Stimulated activated effector memory CD8-positive, alpha-beta T cell treated with anti-CD3 and anti-CD28 coated beads, Interleukin-12 subunit alpha, Interleukin-12 subunit beta, amount 100 ng/mL, for 72 hours (primary cell): ENCODE measurements at regions not wholly inside any gene's neighbourhood (a gene's known extent, or its start where the extent isn't known, plus 50 kb on each side); places are given as distances from the start of the nearest gene placed in this dataset.

Experiments
- ATAC-seq: fragments of 150-1000 bp; cut with Tn5 transposase; 2 replicates; pipeline ENCODE4 v1.10.0; 2021
- DNase-seq, 2 donors: peaks; one replicate each; pipeline ENCODE4 v3.0.0; 2021 to 2022; ENCODE audit warnings: low spot score in 2 of 2
- H3K27ac Mint-ChIP-seq: one replicate; pipeline ENCODE4 v1.8.0; 2022; ENCODE audit warnings: mild to moderate bottlenecking, mixed read lengths
- H3K36me3 Mint-ChIP-seq: one replicate; pipeline ENCODE4 v1.8.0; 2022; ENCODE audit warnings: mild to moderate bottlenecking, mixed read lengths
- H3K4me1 Mint-ChIP-seq: one replicate; pipeline ENCODE4 v1.8.0; 2022; ENCODE audit warnings: mixed read lengths
- H3K4me3 Mint-ChIP-seq: one replicate; pipeline ENCODE4 v1.8.0; 2022; ENCODE audit warnings: mild to moderate bottlenecking, mixed read lengths
- H3K9me3 Mint-ChIP-seq: one replicate; pipeline ENCODE4 v1.8.0; 2022; ENCODE audit warnings: mixed read lengths

- Mint-ChIP-seq H3K9me3 (peaks cover 16% of the 10 kb centered on the region), H3K27ac (no peak overlapping the region), H3K4me3 (no peak overlapping the region), H3K4me1 (no peaks in the 10 kb centered on the region), H3K36me3 (no peaks in the 10 kb centered on the region)
- no peak for DNase-seq
- no peak for ATAC-seq
These were observed 1064.9 kb upstream of the TENM4 start for GRCh38 chr11:80505771-80506170.

GRCh38 chr11:80503990-80504389, 1063.2 kb upstream of the TENM4 start:
- H3K36me3 Mint-ChIP-seq = no peaks in the 10 kb centered on the region
- no peak for DNase-seq
- H3K27ac Mint-ChIP-seq = no peak overlapping the region
- peaks cover 22% of the 10 kb centered on the region for H3K9me3 Mint-ChIP-seq
- H3K4me3 Mint-ChIP-seq = no peak overlapping the region
- no peak for ATAC-seq
- H3K4me1 Mint-ChIP-seq = no peaks in the 10 kb centered on the region

- DNase-seq = no peak
- H3K4me3 Mint-ChIP-seq = no peak overlapping the region
- H3K36me3 Mint-ChIP-seq = no peaks in the 10 kb centered on the region
- ATAC-seq = no peak
- no peaks in the 10 kb centered on the region for H3K4me1 Mint-ChIP-seq
- peaks cover 16% of the 10 kb centered on the region for H3K9me3 Mint-ChIP-seq
- no peak overlapping the region for H3K27ac Mint-ChIP-seq
These were observed 1061.7 kb upstream of the TENM4 start for GRCh38 chr11:80502511-80502910.

GRCh38 chr11:80495116-80495515, 1054.3 kb upstream of the TENM4 start:
- no peak overlapping the region for H3K4me3 Mint-ChIP-seq
- DNase-seq (no peak), ATAC-seq (no peak)
- no peak overlapping the region for H3K27ac Mint-ChIP-seq
- H3K9me3 Mint-ChIP-seq = peaks cover 17% of the 10 kb centered on the region
- H3K36me3 Mint-ChIP-seq = no peaks in the 10 kb centered on the region
- no peaks in the 10 kb centered on the region for H3K4me1 Mint-ChIP-seq

GRCh38 chr11:80487952-80488351, 1047.1 kb upstream of the TENM4 start:
- Mint-ChIP-seq H3K27ac (no peak overlapping the region), H3K4me3 (no peak overlapping the region), H3K9me3 (peaks cover 24% of the 10 kb centered on the region), H3K36me3 (no peaks in the 10 kb centered on the region), H3K4me1 (no peaks in the 10 kb centered on the region)
- no peak for DNase-seq
- ATAC-seq = no peak

- ATAC-seq (no peak), DNase-seq (no peak)
- no peak overlapping the region for H3K27ac Mint-ChIP-seq
- H3K4me1 Mint-ChIP-seq = no peaks in the 10 kb centered on the region
- peaks cover 26% of the 10 kb centered on the region for H3K9me3 Mint-ChIP-seq
- no peak overlapping the region for H3K4me3 Mint-ChIP-seq
- no peaks in the 10 kb centered on the region for H3K36me3 Mint-ChIP-seq
These were observed 1045.8 kb upstream of the TENM4 start for GRCh38 chr11:80486678-80487077.

GRCh38 chr11:80477178-80477577, 1036.3 kb upstream of the TENM4 start:
- H3K4me1 Mint-ChIP-seq = no peaks in the 10 kb centered on the region
- ATAC-seq = no peak

GRCh38 chr11:80473562-80473961, 1032.7 kb upstream of the TENM4 start:
- Mint-ChIP-seq H3K9me3 (peaks cover 23% of the 10 kb centered on the region), H3K27ac (no peak overlapping the region), H3K36me3 (no peaks in the 10 kb centered on the region), H3K4me1 (no peaks in the 10 kb centered on the region), H3K4me3 (no peak overlapping the region)
- DNase-seq (no peak), ATAC-seq (no peak)

More at GRCh38 chr11:80477178-80477577, 1036.3 kb upstream of the TENM4 start:
- DNase-seq = no peak
- no peak overlapping the region for H3K4me3 Mint-ChIP-seq
- H3K27ac Mint-ChIP-seq = no peak overlapping the region
- H3K36me3 Mint-ChIP-seq = no peaks in the 10 kb centered on the region
- H3K9me3 Mint-ChIP-seq = peaks cover 18% of the 10 kb centered on the region

- ATAC-seq (no peak), DNase-seq (no peak)
- Mint-ChIP-seq H3K27ac (no peak overlapping the region), H3K36me3 (no peaks in the 10 kb centered on the region), H3K4me3 (no peak overlapping the region), H3K4me1 (no peaks in the 10 kb centered on the region), H3K9me3 (peaks cover 41% of the 10 kb centered on the region)
These were observed 1029.0 kb upstream of the TENM4 start for GRCh38 chr11:80469871-80470270.

GRCh38 chr11:80466570-80466969, 1025.7 kb upstream of the TENM4 start:
- no peak overlapping the region for H3K27ac Mint-ChIP-seq
- H3K36me3 Mint-ChIP-seq = no peaks in the 10 kb centered on the region
- H3K4me1 Mint-ChIP-seq = no peaks in the 10 kb centered on the region
- DNase-seq (no peak), ATAC-seq (no peak)
- no peak overlapping the region for H3K4me3 Mint-ChIP-seq
- H3K9me3 Mint-ChIP-seq = peaks cover 22% of the 10 kb centered on the region

- H3K4me3 Mint-ChIP-seq = no peak overlapping the region
- H3K9me3 Mint-ChIP-seq = peaks cover 21% of the 10 kb centered on the region
- no peak for DNase-seq
- no peaks in the 10 kb centered on the region for H3K4me1 Mint-ChIP-seq
- ATAC-seq = no peak
- H3K36me3 Mint-ChIP-seq = no peaks in the 10 kb centered on the region
- H3K27ac Mint-ChIP-seq = no peak overlapping the region
These were observed 1021.4 kb upstream of the TENM4 start for GRCh38 chr11:80462211-80462610.

- no peak overlapping the region for H3K4me3 Mint-ChIP-seq
- H3K4me1 Mint-ChIP-seq = no peaks in the 10 kb centered on the region
- peaks cover 21% of the 10 kb centered on the region for H3K9me3 Mint-ChIP-seq
- no peaks in the 10 kb centered on the region for H3K36me3 Mint-ChIP-seq
- ATAC-seq (no peak), DNase-seq (no peak)
- no peak overlapping the region for H3K27ac Mint-ChIP-seq
These were observed 1017.5 kb upstream of the TENM4 start for GRCh38 chr11:80458376-80458775.

- ATAC-seq (no peak), DNase-seq (no peak)
These were observed 1017.0 kb upstream of the TENM4 start for GRCh38 chr11:80457823-80458222.

GRCh38 chr11:80455818-80456217, 1015.0 kb upstream of the TENM4 start:
- ATAC-seq (no peak), DNase-seq (no peak)
- H3K9me3 Mint-ChIP-seq = peaks cover 28% of the 10 kb centered on the region
- H3K27ac Mint-ChIP-seq = no peak overlapping the region
- no peaks in the 10 kb centered on the region for H3K4me1 Mint-ChIP-seq
- H3K4me3 Mint-ChIP-seq = no peak overlapping the region
- H3K36me3 Mint-ChIP-seq = no peaks in the 10 kb centered on the region

More at GRCh38 chr11:80457823-80458222, 1017.0 kb upstream of the TENM4 start:
- Mint-ChIP-seq H3K36me3 (no peaks in the 10 kb centered on the region), H3K4me1 (no peaks in the 10 kb centered on the region), H3K27ac (no peak overlapping the region), H3K9me3 (peaks cover 21% of the 10 kb centered on the region), H3K4me3 (no peak overlapping the region)

GRCh38 chr11:80451105-80451504, 1010.3 kb upstream of the TENM4 start:
- no peak overlapping the region for H3K27ac Mint-ChIP-seq
- ATAC-seq (no peak), DNase-seq (no peak)
- peaks cover 35% of the 10 kb centered on the region for H3K9me3 Mint-ChIP-seq
- no peaks in the 10 kb centered on the region for H3K4me1 Mint-ChIP-seq
- no peaks in the 10 kb centered on the region for H3K36me3 Mint-ChIP-seq
- no peak overlapping the region for H3K4me3 Mint-ChIP-seq

GRCh38 chr11:80448709-80449108, 1007.9 kb upstream of the TENM4 start:
- H3K9me3 Mint-ChIP-seq = peaks cover 24% of the 10 kb centered on the region
- no peak overlapping the region for H3K4me3 Mint-ChIP-seq
- no peak for ATAC-seq

GRCh38 chr11:80443177-80443576, 1002.3 kb upstream of the TENM4 start:
- Mint-ChIP-seq H3K36me3 (no peaks in the 10 kb centered on the region), H3K9me3 (peaks cover 24% of the 10 kb centered on the region), H3K27ac (no peak overlapping the region), H3K4me1 (no peaks in the 10 kb centered on the region), H3K4me3 (no peak overlapping the region)
- DNase-seq (no peak), ATAC-seq (no peak)

More at GRCh38 chr11:80448709-80449108, 1007.9 kb upstream of the TENM4 start:
- H3K36me3 Mint-ChIP-seq = no peaks in the 10 kb centered on the region
- H3K27ac Mint-ChIP-seq = no peak overlapping the region
- no peaks in the 10 kb centered on the region for H3K4me1 Mint-ChIP-seq
- DNase-seq = no peak
